Activated T-cell treated with anti-CD3 and anti-CD28 coated beads for 24 hours (primary cell): ENCODE measurements at regions not wholly inside any gene's neighbourhood (a gene's known extent, or its start where the extent isn't known, plus 50 kb on each side); places are given as distances from the start of the nearest gene placed in this dataset.

Source experiments
- DNase-seq: peaks from one replicate; pipeline ENCODE4 v3.0.0-alpha.2; 2020; ENCODE audit warnings: low read depth

- DNase-seq, result no peak
These were observed 171.8 kb upstream of the PACRGL start for GRCh38 chr4:20528508-20528907.

GRCh38 chr4:20529691-20530090, 170.6 kb upstream of the PACRGL start:
- DNase-seq, result no peak

- DNase-seq, result no peak
These were observed 168.0 kb upstream of the PACRGL start for GRCh38 chr4:20532116-20532790.

- DNase-seq, result no peak
These were observed 167.1 kb upstream of the PACRGL start for GRCh38 chr4:20532871-20533870.

GRCh38 chr4:20538905-20539304, 161.4 kb upstream of the PACRGL start:
- no peak for DNase-seq

GRCh38 chr4:20543131-20543530, 157.1 kb upstream of the PACRGL start:
- DNase-seq, result no peak

GRCh38 chr4:20544645-20545044, 155.6 kb upstream of the PACRGL start:
- no peak for DNase-seq

- no peak for DNase-seq
These were observed 148.3 kb upstream of the PACRGL start for GRCh38 chr4:20552004-20552403.

GRCh38 chr4:20554134-20554533, 146.1 kb upstream of the PACRGL start:
- no peak for DNase-seq

GRCh38 chr4:20565075-20565721, 135.1 kb upstream of the PACRGL start:
- DNase-seq, result no peak

GRCh38 chr4:20570981-20571715, 129.1 kb upstream of the PACRGL start:
- DNase-seq, result no peak

GRCh38 chr4:20572976-20573375, 127.3 kb upstream of the PACRGL start:
- DNase-seq, result no peak

- no peak for DNase-seq
These were observed 125.3 kb upstream of the PACRGL start for GRCh38 chr4:20574986-20575385.

- DNase-seq, result no peak
These were observed 124.8 kb upstream of the PACRGL start for GRCh38 chr4:20575486-20575885.

- DNase-seq, result no peak
These were observed 123.4 kb upstream of the PACRGL start for GRCh38 chr4:20576861-20577260.

GRCh38 chr4:20577702-20578101, 122.6 kb upstream of the PACRGL start:
- DNase-seq, result no peak

- DNase-seq, result no peak
These were observed 119.4 kb upstream of the PACRGL start for GRCh38 chr4:20580907-20581306.

GRCh38 chr4:20589436-20589835, 110.8 kb upstream of the PACRGL start:
- no peak for DNase-seq

- no peak for DNase-seq
These were observed 109.4 kb upstream of the PACRGL start for GRCh38 chr4:20590849-20591248.

GRCh38 chr4:20591571-20591970, 108.7 kb upstream of the PACRGL start:
- no peak for DNase-seq

GRCh38 chr4:20592013-20592412, 108.2 kb upstream of the PACRGL start:
- no peak for DNase-seq

GRCh38 chr4:20592663-20593062, 107.6 kb upstream of the PACRGL start:
- no peak for DNase-seq
